CD14-positive monocyte (primary cell): ENCODE measurements at regions not wholly inside any gene's neighbourhood (a gene's known extent, or its start where the extent isn't known, plus 50 kb on each side); places are given as distances from the start of the nearest gene placed in this dataset.

Source experiments
- DNase-seq, 3 donors: peaks; one replicate each; pipeline ENCODE4 v3.0.0-alpha.2; 2011 to 2022
- H2AFZ ChIP-seq: 2 replicates; pipeline ENCODE4 v1.6.0; 2012; ENCODE audit warnings: mild to moderate bottlenecking, low read depth, low read length, inconsistent platforms; ENCODE audit not compliant: insufficient read depth, poor library complexity, severe bottlenecking
- H3K27ac ChIP-seq, 2 donors: 1 replicate in 1 of 2; 2 replicates in 1 of 2; pipeline ENCODE4 v1.5.1; 2012 to 2013; ENCODE audit warnings: low read length in 2 of 2, control low read depth in 1 of 2, inconsistent platforms in 1 of 2, low read depth in 1 of 2, mild to moderate bottlenecking in 1 of 2
- H3K27me3 ChIP-seq, 2 donors: one replicate each; pipeline versions ENCODE4 v1.6.0 to v1.6.1; 2011 to 2013; ENCODE audit warnings: low read length in 2 of 2; ENCODE audit not compliant: control insufficient read depth in 2 of 2, insufficient read depth in 2 of 2
- H3K36me3 ChIP-seq, 2 donors: replicated peaks in 1 of 2; 1 replicate in 1 of 2; 2 replicates in 1 of 2; pipeline versions ENCODE4 v1.5.1 to v1.6.1; 2012 to 2013; ENCODE audit warnings: low read length in 2 of 2, control low read depth in 1 of 2, inconsistent platforms in 1 of 2, mild to moderate bottlenecking in 1 of 2; ENCODE audit not compliant: insufficient read depth in 2 of 2, control insufficient read depth in 1 of 2
- H3K4me1 ChIP-seq, 2 donors: 1 replicate in 1 of 2; 2 replicates in 1 of 2; pipeline versions ENCODE4 v1.5.1 to v1.6.1; 2012 to 2013; ENCODE audit warnings: low read length in 2 of 2, control low read depth in 1 of 2, inconsistent platforms in 1 of 2, mild to moderate bottlenecking in 1 of 2, moderate library complexity in 1 of 2; ENCODE audit not compliant: insufficient read depth in 2 of 2, control insufficient read depth in 1 of 2
- H3K4me2 ChIP-seq: replicated peaks from 2 replicates; pipeline ENCODE3; 2012; ENCODE audit warnings: low read length, moderate library complexity, mild to moderate bottlenecking; ENCODE audit not compliant: poor library complexity, severe bottlenecking; ENCODE audit errors: extremely low read depth
- H3K4me3 ChIP-seq, 3 experiments: fragments of 200-600 bp in 1 of 3; sonication (generic) in 1 of 3; replicated peaks in 1 of 3; 1 replicate in 2 of 3; 2 replicates in 1 of 3; pipeline ENCODE4 v1.5.1; 2011 to 2013; ENCODE audit warnings: low read length in 3 of 3, mild to moderate bottlenecking in 3 of 3, control low read depth in 2 of 3, low read depth in 2 of 3, inconsistent platforms in 1 of 3, moderate library complexity in 1 of 3
- H3K79me2 ChIP-seq: 2 replicates; pipeline ENCODE4 v1.6.0; 2012; ENCODE audit warnings: mild to moderate bottlenecking, control low read depth, inconsistent platforms, low read length, moderate library complexity; ENCODE audit not compliant: insufficient read depth
- H3K9ac ChIP-seq: 2 replicates; pipeline ENCODE4 v1.6.0; 2017; ENCODE audit warnings: low read length, mild to moderate bottlenecking; ENCODE audit not compliant: insufficient read depth, poor library complexity, severe bottlenecking
- H3K9me3 ChIP-seq, 2 donors: replicated peaks in 1 of 2; 1 replicate in 1 of 2; 2 replicates in 1 of 2; pipeline versions ENCODE4 v1.5.1 to v1.6.1; 2012 to 2013; ENCODE audit warnings: low read length in 2 of 2, control low read depth in 1 of 2; ENCODE audit not compliant: control insufficient read depth in 1 of 2, insufficient read depth in 1 of 2
- H4K20me1 ChIP-seq: 2 replicates; pipeline ENCODE4 v1.6.0; 2012; ENCODE audit warnings: mild to moderate bottlenecking, low read length, control low read depth, moderate library complexity; ENCODE audit not compliant: insufficient read depth
- H3K27ac Mint-ChIP-seq, 7 donors: one replicate each; pipeline ENCODE4 v1.8.0; 2020; ENCODE audit warnings: mild to moderate bottlenecking in 7 of 7, mixed read lengths in 7 of 7, moderate library complexity in 6 of 7, inconsistent platforms in 2 of 7
- H3K27me3 Mint-ChIP-seq, 3 donors: one replicate each; pipeline ENCODE4 v1.8.0; 2021 to 2022; ENCODE audit warnings: low read depth in 3 of 3, mild to moderate bottlenecking in 3 of 3, mixed read lengths in 3 of 3, moderate library complexity in 3 of 3, inconsistent platforms in 1 of 3
- H3K36me3 Mint-ChIP-seq, 2 donors: one replicate each; pipeline ENCODE4 v1.8.0; 2020; ENCODE audit warnings: mixed read lengths in 2 of 2, inconsistent platforms in 1 of 2, mild to moderate bottlenecking in 1 of 2
- H3K4me1 Mint-ChIP-seq: one replicate; pipeline ENCODE4 v1.8.0; 2020; ENCODE audit warnings: mild to moderate bottlenecking, mixed read lengths
- H3K4me3 Mint-ChIP-seq, 2 donors: one replicate each; pipeline ENCODE4 v1.8.0; 2020; ENCODE audit warnings: mild to moderate bottlenecking in 2 of 2, mixed read lengths in 2 of 2, moderate library complexity in 1 of 2
- H3K9me3 Mint-ChIP-seq, 7 donors: one replicate each; pipeline ENCODE4 v1.8.0; 2020 to 2022; ENCODE audit warnings: mixed read lengths in 7 of 7, mild to moderate bottlenecking in 6 of 7, moderate library complexity in 6 of 7, inconsistent platforms in 2 of 7
- CTCF ChIP-seq: fragments of 200-600 bp; IDR thresholded peaks from one replicate; pipeline ENCODE4 v1.8.0; 2022; ENCODE audit warnings: antibody characterized with exemption, mild to moderate bottlenecking
- WGBS: methylation state at CpG from one replicate; pipeline ENCODE4 v1.1.5; 2013; ENCODE audit warnings: missing lambda C conversion rate; ENCODE audit not compliant: insufficient coverage; 5-methylcytosine and 5-hydroxymethylcytosine counted together
- intact Hi-C, 2 donors: fragments of 100-400 bp; cut with micrococcal nuclease; formaldehyde crosslinking; loops; one replicate each; pipeline versions ENCODE4 v1.15.0 to v1.15.1; 2023

- TF ChIP-seq CTCF: no peak
- intact Hi-C loops: no loop called here
- H3K27me3 Mint-ChIP-seq: peaks cover 25 to 35% (median 30%) of the 10 kb centered on the region in 3 donors
- Histone ChIP-seq H3K36me3 (no peaks in the 10 kb centered on the region), H3K4me2 (no peak overlapping the region), H3K9ac (no peak overlapping the region), H2AFZ (no peak overlapping the region), H3K4me3 (no peak overlapping the region), H3K27me3 (peaks cover 13 to 21% of the 10 kb centered on the region in 2 donors), H3K79me2 (no peaks in the 10 kb centered on the region), H3K27ac (no peak overlapping the region), H4K20me1 (no peaks in the 10 kb centered on the region), H3K9me3 (peaks cover 0 to 9% of the 10 kb centered on the region in 2 donors), H3K4me1 (no peaks in the 10 kb centered on the region)
- no peaks in the 10 kb centered on the region for H3K4me1 Mint-ChIP-seq
- H3K9me3 Mint-ChIP-seq: peaks cover 0 to 5% (median under 1%) of the 10 kb centered on the region in 7 donors
- peak overlapping the region in 1 of 2 donors; percentile 33 for H3K4me3 Mint-ChIP-seq
- WGBS: 0% methylated on average over 6 of the region's 6 CpGs
- DNase-seq: no peak
- H3K36me3 Mint-ChIP-seq: no peaks in the 10 kb centered on the region
- no peak overlapping the region for H3K27ac Mint-ChIP-seq
These were observed 304.4 kb downstream of the FOXL1 start for GRCh38 chr16:86882586-86883280.

GRCh38 chr16:86883583-86884389 lies 305.4 kb downstream of the FOXL1 start:
- 88% methylated on average over 12 of the region's 14 CpGs for WGBS
- Mint-ChIP-seq H3K36me3 (no peaks in the 10 kb centered on the region), H3K9me3 (peaks cover 0 to 4% (median 0%) of the 10 kb centered on the region in 7 donors), H3K4me3 (no peak overlapping the region), H3K27ac (no peak overlapping the region), H3K4me1 (no peaks in the 10 kb centered on the region), H3K27me3 (peaks cover 18 to 27% (median 20%) of the 10 kb centered on the region in 3 donors)
- Histone ChIP-seq H3K36me3 (no peaks in the 10 kb centered on the region), H4K20me1 (no peaks in the 10 kb centered on the region), H3K79me2 (no peaks in the 10 kb centered on the region), H3K4me2 (no peak overlapping the region), H3K4me1 (no peaks in the 10 kb centered on the region), H3K9ac (no peak overlapping the region), H3K27me3 (peaks cover 5 to 11% of the 10 kb centered on the region in 2 donors), H2AFZ (no peak overlapping the region), H3K27ac (no peak overlapping the region), H3K9me3 (peaks cover 0 to 2% of the 10 kb centered on the region in 2 donors), H3K4me3 (no peak overlapping the region)
- DNase-seq: no peak
- TF ChIP-seq CTCF: no peak
- intact Hi-C loops: no loop called here
